ENCODE measurements at regions not wholly inside any gene's neighbourhood (a gene's known extent, or its start where the extent isn't known, plus 50 kb on each side); places are given as distances from the start of the nearest gene placed in this dataset.

GRCh38 chr4:14059006-14059405 is 431.5 kb upstream of the BOD1L1 start:
- DNase-seq, result no peak

GRCh38 chr4:14064984-14065383 is 437.5 kb upstream of the BOD1L1 start:
- DNase-seq, result no peak

DNA sequence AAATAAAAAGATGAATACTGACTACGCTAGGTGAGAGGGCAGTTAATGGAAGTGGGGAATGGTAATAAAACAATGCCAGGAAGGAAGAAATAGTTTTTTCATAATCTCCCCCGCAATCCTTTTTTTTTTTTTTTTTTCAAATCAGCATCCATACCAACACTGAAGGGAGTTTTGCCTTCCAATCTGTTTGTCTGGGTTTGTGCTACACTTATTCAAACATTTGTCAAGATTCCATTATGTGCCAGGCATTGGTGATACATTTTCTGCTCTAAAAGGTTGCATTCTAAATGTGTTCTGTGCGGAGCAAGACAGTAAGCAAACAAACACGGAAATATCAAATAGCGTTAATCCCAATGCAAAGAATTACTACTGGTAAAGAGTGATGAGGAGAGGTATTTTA is 437.9 kb upstream of the BOD1L1 start:
- no peak for DNase-seq

GRCh38 chr4:14066979-14067378 is 439.5 kb upstream of the BOD1L1 start:
- DNase-seq, result no peak

- no peak for DNase-seq
Measured at GRCh38 chr4:14069886-14070285, 442.4 kb upstream of the BOD1L1 start.

GRCh38 chr4:14070289-14070880 is 442.9 kb upstream of the BOD1L1 start:
- no peak for DNase-seq

DNA sequence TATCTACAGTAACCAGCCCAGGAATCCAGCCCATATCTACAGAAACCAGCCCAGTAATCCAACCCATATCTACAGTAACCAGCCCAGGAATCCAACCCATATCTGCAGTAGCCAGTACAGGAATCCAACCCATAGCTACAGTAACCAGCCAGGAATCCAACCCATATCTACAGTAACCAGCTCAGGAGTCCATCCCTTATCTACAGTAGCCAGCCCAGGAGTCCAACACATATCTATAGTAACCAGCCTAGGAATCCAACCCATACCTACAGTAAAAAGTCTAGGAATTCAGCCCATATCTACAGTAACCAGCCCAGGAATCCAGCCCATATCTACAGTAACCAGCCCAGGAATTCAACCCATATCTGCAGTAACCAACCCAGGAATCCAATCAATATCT is 445.0 kb upstream of the BOD1L1 start:
- DNase-seq, result no peak

GRCh38 chr4:14076776-14077175 is 449.3 kb upstream of the BOD1L1 start:
- DNase-seq, result no peak

DNA sequence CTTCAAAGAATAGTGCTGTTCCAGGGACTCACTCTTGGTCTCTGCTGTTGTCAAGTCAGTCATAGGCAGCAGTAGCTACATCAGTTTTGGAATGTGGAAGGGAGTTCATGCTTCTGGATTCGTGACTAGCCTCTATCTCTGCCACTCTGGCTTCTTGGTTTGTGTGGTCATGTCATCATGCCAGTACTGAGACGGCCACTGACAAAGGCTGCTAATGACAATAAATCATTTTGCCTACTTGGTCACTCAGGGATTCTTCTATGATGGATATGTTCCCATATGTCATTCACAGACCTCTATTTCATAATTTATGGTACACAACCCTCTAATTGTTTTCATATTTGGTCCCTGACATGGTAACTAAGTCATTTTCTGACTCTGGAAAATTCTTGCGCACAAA is 450.8 kb upstream of the BOD1L1 start:
- DNase-seq, result no peak

DNA sequence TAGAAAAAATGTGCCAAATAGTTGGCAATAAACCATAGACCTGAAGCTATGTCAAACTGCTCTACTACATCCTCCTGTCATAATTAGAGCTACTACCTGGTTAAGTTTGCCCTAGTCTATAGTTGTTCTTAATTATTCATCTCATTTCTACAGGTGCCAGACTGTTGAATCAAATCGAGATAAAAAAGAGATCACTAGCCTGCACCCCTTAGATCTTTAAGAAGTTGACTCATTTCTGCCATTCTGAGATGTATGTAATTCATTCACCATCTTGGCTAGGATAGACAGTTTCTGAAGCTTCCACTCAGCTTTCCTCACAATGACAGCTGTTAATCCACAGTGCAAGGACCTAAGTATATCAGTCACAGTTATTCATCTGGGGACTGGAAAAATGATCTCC is 452.1 kb upstream of the BOD1L1 start:
- no peak for DNase-seq

DNA sequence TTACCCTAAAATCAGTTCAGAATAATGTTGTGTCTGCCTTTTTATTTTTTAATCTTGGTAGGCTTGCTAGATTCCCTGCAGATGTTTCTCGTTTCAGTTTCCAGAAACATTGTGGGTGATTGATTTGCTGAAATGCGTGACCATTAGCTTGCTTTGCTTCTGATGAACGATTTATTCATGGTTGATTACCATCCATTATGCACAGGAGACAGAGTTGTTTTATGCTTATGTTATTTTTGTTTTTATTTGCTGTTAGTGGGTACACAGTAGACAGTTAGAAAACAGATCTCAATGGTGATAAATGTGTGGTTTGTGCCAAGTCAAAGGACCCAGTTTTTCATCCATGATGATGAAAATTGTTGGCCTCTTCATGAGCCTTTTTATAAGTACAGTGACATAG is 455.6 kb upstream of the BOD1L1 start:
- DNase-seq, result no peak

DNA sequence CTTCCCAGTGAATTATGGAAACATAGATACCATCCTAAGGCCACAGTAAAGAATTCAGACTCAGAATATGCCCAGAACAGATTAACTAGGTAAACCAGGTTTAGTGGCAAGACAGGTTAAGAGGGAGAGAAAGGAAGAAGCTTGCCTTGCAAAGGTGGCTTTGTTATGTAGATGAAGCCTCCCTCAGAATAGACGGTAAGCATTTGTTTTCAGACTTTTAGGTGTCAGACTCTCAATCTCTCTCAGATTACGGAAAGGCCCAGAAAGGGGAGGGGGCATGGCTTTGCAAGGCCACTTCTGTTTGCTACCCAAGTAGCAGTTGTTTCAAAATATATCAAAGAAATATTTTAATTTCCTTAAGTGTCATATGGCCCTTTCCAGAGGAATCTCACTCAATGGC is 457.1 kb upstream of the BOD1L1 start:
- no peak for DNase-seq

DNA sequence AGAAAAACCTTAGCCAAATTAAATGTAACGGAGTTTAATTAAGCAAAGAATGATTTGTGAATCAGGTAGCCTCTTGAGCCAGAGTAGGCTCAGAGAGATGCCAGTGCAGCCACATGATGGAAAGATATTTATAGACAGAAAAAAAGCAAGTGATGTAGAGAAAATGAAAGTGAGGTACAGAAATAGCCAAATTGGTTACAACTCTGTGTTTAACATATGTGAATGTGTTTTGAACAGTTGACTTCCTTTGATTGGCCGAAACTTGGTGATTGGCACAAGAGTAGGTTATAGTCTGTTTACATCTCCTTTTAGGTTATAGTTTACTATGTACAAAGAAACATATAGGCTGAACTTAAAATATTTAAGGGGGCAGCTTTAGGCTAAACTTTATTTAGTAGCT is 459.9 kb upstream of the BOD1L1 start:
- no peak for DNase-seq

DNA sequence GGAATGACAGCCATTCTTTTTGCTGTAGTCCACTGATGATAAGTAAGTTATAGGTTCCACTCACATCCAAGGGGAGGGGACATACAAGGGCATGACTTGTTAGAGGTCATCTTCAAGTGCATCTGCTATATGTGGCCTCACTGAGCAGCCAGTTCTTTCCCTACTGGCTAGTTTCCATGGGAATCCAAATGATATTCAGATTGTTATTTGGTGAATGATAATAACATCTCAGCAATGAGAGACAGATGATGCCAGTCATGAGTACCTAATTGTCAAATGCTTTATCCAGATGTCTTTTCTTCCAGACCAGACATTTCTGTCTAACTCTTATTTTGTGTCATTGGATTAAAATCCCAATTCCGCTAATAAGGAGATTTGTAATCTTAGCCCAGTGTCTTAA is 460.4 kb upstream of the BOD1L1 start:
- no peak for DNase-seq

DNA sequence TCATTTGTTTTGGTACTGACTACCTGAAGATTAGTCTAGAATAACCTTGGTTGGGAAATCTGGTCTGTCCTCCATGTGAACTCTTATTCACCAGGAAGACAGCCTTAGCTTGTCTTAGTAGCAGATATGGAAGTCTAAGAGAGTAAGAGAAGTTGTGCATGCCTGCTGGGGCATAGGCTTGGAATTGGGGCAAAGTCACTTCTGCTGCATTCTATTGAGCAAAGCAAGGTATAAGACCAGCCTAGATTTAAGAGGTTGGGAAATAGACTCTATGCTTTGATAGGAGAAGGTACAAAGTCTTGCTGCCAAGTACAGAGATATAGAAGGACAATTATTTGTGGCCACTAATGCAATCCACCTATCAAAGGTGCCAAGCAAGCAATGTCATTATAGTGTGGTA is 464.0 kb upstream of the BOD1L1 start:
- DNase-seq, result no peak

GRCh38 chr4:14091966-14092365 is 464.4 kb upstream of the BOD1L1 start:
- no peak for DNase-seq

DNA sequence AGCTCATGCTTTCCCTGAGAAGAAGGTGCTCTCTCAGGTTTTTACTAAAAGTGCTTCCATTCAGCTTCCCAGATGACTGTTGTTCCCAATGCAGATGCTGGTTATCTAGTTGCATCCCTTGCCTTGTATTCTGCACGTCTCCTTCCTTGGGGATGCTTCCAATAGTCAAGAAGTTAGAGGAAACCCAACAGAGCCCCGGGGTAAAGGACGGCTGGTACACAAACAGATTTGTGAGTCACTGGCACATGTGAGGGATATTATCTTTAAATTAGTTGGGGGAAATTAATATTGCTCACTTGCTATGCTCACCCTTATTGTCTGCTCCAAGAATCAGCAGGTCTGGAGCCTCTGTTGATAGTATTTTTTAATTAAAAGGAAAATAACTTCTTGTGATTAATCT is 465.2 kb upstream of the BOD1L1 start:
- no peak for DNase-seq

DNA sequence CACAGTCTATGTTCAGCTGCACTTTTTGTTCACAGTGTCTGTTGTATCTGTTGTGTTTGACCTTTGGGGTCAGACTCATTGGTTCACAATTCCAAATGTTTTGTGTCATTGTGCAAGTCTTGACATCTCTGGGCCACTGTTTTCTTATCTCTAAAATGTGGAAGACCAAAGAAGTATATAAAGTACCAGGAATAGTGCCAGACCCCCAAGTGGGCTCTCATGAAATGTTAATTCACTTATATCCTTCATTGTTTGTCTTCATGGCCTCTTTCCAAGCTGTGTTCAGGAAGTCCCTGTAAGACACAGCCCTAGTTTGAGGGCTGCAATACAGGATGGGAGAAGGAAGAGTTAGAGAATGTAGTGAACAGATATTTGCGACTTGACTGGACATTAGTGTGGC is 468.3 kb upstream of the BOD1L1 start:
- no peak for DNase-seq

GRCh38 chr4:14096396-14096965 is 469.0 kb upstream of the BOD1L1 start:
- DNase-seq, result no peak

DNA sequence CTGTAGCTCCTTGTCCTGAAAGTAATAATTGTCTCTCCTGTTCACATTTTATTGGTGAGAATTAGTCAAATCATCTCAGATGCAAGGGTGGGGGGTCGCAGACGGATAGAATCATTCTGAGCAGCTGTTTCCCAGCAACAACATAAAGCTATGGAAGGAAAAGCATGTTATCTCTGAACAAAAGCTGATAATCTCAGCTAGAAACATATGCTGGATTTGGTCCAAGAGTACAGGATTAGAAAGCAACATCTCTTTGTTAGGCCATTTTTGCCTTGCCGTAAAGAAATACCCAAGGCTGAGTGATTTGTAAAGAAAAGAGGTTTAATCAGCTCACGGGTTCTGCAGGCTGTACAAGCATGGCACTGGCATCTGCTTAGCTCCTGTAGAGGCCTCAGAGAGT is 472.8 kb upstream of the BOD1L1 start:
- no peak for DNase-seq

DNA sequence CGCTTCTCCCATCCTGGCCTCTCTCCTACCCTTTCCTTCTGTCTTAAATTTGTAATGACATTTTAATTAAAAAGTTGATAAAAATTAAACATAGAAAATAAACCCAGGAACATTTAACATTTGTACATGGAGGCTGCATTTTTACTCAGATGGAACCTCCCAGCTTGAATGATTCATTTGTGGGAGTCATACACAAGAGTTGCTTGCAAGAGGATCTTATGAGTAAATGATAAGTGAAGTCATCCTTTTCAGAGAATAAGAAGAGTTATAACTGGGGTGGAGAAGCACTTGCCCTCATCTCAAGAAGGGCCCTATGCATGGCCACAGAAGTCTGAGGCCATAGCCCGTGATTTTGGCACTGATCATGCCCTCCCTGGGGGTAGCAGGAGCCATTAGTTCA is 482.9 kb upstream of the BOD1L1 start:
- DNase-seq, result no peak

DNA sequence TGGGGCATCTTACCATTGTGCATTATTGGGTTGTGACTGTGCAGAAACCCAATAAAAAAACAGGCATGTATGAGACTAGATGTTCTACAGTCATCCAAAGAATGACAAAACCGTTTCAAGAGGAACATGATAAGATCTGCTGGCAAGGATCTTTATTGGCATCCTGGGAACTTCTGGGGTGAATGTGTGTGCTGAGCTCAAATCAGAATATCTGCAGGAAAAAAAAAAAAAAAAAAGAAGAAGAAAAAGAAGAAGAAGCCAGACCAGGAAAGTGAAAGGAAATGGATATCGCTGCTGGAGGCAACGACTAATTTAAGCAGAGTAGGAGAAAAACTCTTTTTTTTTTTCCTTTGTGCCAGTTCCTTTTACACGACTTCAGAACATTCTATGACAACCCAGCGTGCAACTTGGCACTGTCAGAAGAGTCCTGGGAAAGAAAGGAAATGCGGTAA is 484.2 kb upstream of the BOD1L1 start:
- no peak for DNase-seq

DNA sequence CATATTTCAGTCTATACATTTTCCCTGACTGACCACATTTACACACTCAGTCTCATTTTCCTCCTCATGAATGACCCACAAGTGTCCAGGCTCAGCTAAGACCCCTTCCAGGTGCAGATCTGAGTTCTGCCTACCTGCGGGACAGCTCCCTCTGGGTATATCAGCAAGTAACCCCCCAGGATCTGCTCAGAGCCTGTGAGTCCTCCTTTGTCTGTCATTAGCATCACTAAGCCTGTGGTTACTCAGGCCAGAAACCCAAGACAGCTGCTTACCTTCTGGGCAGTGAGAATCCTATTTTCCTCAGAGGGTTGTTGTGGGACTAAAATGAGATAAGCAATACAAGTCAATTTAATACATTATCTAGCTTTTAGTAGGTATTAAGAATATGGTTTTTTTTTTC is 487.6 kb upstream of the BOD1L1 start:
- no peak for DNase-seq

GRCh38 chr4:14117575-14118238 is 490.2 kb upstream of the BOD1L1 start:
- DNase-seq, result no peak

DNA sequence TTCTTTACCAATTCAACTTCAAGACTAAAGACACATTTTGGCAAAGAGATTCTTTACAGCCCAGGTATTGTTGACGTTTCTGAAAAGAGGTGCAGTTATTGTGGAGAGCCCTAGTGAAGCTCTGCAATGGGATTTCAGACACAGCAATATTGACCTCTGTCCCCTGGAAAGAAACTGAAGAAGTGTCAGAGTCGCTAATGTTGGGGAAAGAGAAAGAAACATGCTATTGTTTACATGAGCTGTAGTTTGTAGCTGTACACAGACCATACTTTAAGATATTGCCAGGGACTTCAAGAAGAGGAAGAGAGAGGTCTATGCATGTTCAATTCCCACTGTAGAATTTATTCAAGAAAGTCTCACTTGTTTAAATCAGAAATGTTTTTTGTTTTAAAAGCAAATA is 497.3 kb upstream of the BOD1L1 start:
- no peak for DNase-seq

Data from NCI-H2081 (cell line).